H1 (cell line): ENCODE measurements at regions not wholly inside any gene's neighbourhood (a gene's known extent, or its start where the extent isn't known, plus 50 kb on each side); places are given as distances from the start of the nearest gene placed in this dataset.

Source experiments
- CTCF ChIA-PET: fragments of 300-600 bp; sonication (Branson Sonifier 250); formaldehyde crosslinking; loops from one replicate; lab custom pipeline; 2021; ENCODE audit not compliant: partially characterized antibody; lab: Charles Lee
- POLR2A ChIA-PET: fragments of 300-600 bp; sonication (Branson Sonifier 250); formaldehyde crosslinking; loops from one replicate; lab custom pipeline; 2021; ENCODE audit warnings: inconsistent platforms; ENCODE audit not compliant: partially characterized antibody; lab: Charles Lee
- DNase-seq, 2 experiments: peaks; one replicate each; pipeline versions ENCODE4 v3.0.0 to v3.0.0-alpha.2; 2010 to 2022; ENCODE audit warnings: low spot score in 2 of 2, low read depth in 1 of 2, mixed read lengths in 1 of 2
- FAIRE-seq: peaks from 2 replicates; lab custom pipeline; 2011; peaks lifted over from hg19 to GRCh38; lab: Jason Lieb, UNC
- H2AFZ ChIP-seq: 2 replicates; pipeline ENCODE4 v1.8.1; 2012; ENCODE audit warnings: low read length, inconsistent platforms
- H2AK5ac ChIP-seq: 2 replicates; pipeline ENCODE4 v1.6.1; 2013; ENCODE audit warnings: low read depth, low read length
- H2BK120ac ChIP-seq: replicated peaks from 2 replicates; pipeline ENCODE3; 2013; ENCODE audit warnings: low read depth, low read length, inconsistent platforms
- H2BK12ac ChIP-seq: 2 replicates; pipeline ENCODE4 v1.6.1; 2013; ENCODE audit warnings: low read depth, low read length
- H2BK15ac ChIP-seq: 2 replicates; pipeline ENCODE4 v1.6.1; 2013; ENCODE audit warnings: low read length
- H2BK20ac ChIP-seq: 2 replicates; pipeline ENCODE4 v1.6.1; 2013; ENCODE audit warnings: low read length
- H2BK5ac ChIP-seq: 2 replicates; pipeline ENCODE4 v1.6.1; 2013; ENCODE audit warnings: low read depth, low read length
- H3K14ac ChIP-seq: 2 replicates; pipeline ENCODE4 v1.6.1; 2013; ENCODE audit warnings: inconsistent platforms; ENCODE audit not compliant: insufficient read length
- H3K18ac ChIP-seq: 2 replicates; pipeline ENCODE4 v1.6.1; 2013; ENCODE audit warnings: low read length; ENCODE audit errors: extremely low read depth
- H3K23ac ChIP-seq: 2 replicates; pipeline ENCODE4 v1.6.1; 2013; ENCODE audit warnings: inconsistent platforms; ENCODE audit not compliant: insufficient read length
- H3K23me2 ChIP-seq: 2 replicates; pipeline ENCODE4 v1.6.1; 2013; ENCODE audit warnings: low read depth, low read length
- H3K27ac ChIP-seq: 2 replicates; pipeline ENCODE4 v1.6.1; 2011; ENCODE audit warnings: low read depth, low read length, inconsistent platforms
- H3K27me3 ChIP-seq, 4 experiments: replicated peaks in 1 of 4; 1 replicate in 1 of 4; 2 replicates in 3 of 4; pipeline versions ENCODE4 v1.6.1 to v1.8.1; 2011 to 2013; ENCODE audit warnings: low read length in 3 of 4, mild to moderate bottlenecking in 3 of 4, inconsistent platforms in 2 of 4, mixed read lengths in 2 of 4, moderate library complexity in 1 of 4; ENCODE audit not compliant: control insufficient read depth in 3 of 4, insufficient read depth in 3 of 4; ENCODE audit errors: extremely low read depth in 1 of 4
- H3K36me3 ChIP-seq, 4 experiments: 2 replicates each; pipeline versions ENCODE4 v1.6.1 to v1.8.1; 2011 to 2013; ENCODE audit warnings: mild to moderate bottlenecking in 4 of 4, low read length in 3 of 4, moderate library complexity in 2 of 4, control low read depth in 1 of 4, inconsistent platforms in 1 of 4; ENCODE audit not compliant: insufficient read depth in 4 of 4, control insufficient read depth in 2 of 4
- H3K4ac ChIP-seq: replicated peaks from 2 replicates; pipeline ENCODE3; 2013; ENCODE audit warnings: low read length, low read depth, mixed read lengths, inconsistent platforms; ENCODE audit not compliant: insufficient read length
- H3K4me1 ChIP-seq, 4 experiments: replicated peaks in 1 of 4; 1 replicate in 1 of 4; 2 replicates in 3 of 4; pipeline versions ENCODE4 v1.6.1 to v1.8.1; 2011 to 2013; ENCODE audit warnings: low read length in 3 of 4, inconsistent platforms in 2 of 4, mixed read lengths in 1 of 4; ENCODE audit not compliant: insufficient read depth in 4 of 4, control insufficient read depth in 3 of 4
- H3K4me2 ChIP-seq, 2 experiments: 2 replicates each; pipeline versions ENCODE4 v1.6.1 to v1.8.1; 2011 to 2013; ENCODE audit warnings: low read depth in 2 of 2, low read length in 2 of 2, control low read depth in 1 of 2, inconsistent platforms in 1 of 2, mild to moderate bottlenecking in 1 of 2; ENCODE audit not compliant: insufficient read depth in 1 of 2
- H3K4me3 ChIP-seq, 4 experiments: fragments of 200-600, 300-600 bp in 1 of 4; sonication (generic), shearing (Covaris generic), sonication (Bioruptor Twin) in 1 of 4; 2 replicates each; pipeline versions ENCODE4 v1.5.1 to v1.8.1; 2011 to 2016; ENCODE audit warnings: low read length in 4 of 4, low read depth in 3 of 4, control low read depth in 2 of 4, inconsistent platforms in 2 of 4, mild to moderate bottlenecking in 2 of 4, mixed read lengths in 1 of 4, moderate library complexity in 1 of 4; ENCODE audit not compliant: insufficient read depth in 2 of 4; ENCODE audit errors: extremely low read depth in 1 of 4
- H3K56ac ChIP-seq: replicated peaks from 2 replicates; pipeline ENCODE3; 2013; ENCODE audit warnings: low read depth, mild to moderate bottlenecking, mixed read lengths, low read length, inconsistent platforms; ENCODE audit not compliant: insufficient read length
- H3K79me1 ChIP-seq: 2 replicates; pipeline ENCODE4 v1.6.1; 2013; ENCODE audit warnings: low read depth, low read length, control low read depth
- H3K79me2 ChIP-seq, 2 experiments: 2 replicates each; pipeline versions ENCODE4 v1.6.1 to v1.8.1; 2012 to 2013; ENCODE audit warnings: low read length in 2 of 2, mild to moderate bottlenecking in 2 of 2, inconsistent platforms in 1 of 2; ENCODE audit not compliant: insufficient read depth in 2 of 2, control insufficient read depth in 1 of 2
- H3K9ac ChIP-seq, 4 experiments: replicated peaks in 1 of 4; 1 replicate in 1 of 4; 2 replicates in 3 of 4; pipeline versions ENCODE4 v1.6.1 to v1.8.1; 2011 to 2013; ENCODE audit warnings: low read depth in 3 of 4, low read length in 3 of 4, control low read depth in 2 of 4, mild to moderate bottlenecking in 2 of 4, moderate library complexity in 2 of 4, inconsistent platforms in 1 of 4; ENCODE audit errors: extremely low read depth in 1 of 4
- H3K9me3 ChIP-seq, 2 experiments: 2 replicates each; pipeline versions ENCODE4 v1.6.1 to v1.8.1; 2012 to 2013; ENCODE audit warnings: mild to moderate bottlenecking in 2 of 2, moderate library complexity in 2 of 2, control low read depth in 1 of 2, inconsistent platforms in 1 of 2, low read depth in 1 of 2, low read length in 1 of 2, mixed read lengths in 1 of 2; ENCODE audit not compliant: insufficient read depth in 2 of 2
- H4K20me1 ChIP-seq, 2 experiments: replicated peaks in 1 of 2; 2 replicates each; pipeline versions ENCODE3 to v1.8.1; 2011 to 2013; ENCODE audit warnings: inconsistent platforms in 2 of 2, low read length in 2 of 2, mild to moderate bottlenecking in 1 of 2; ENCODE audit not compliant: insufficient read depth in 2 of 2, control insufficient read depth in 1 of 2
- H4K5ac ChIP-seq: 2 replicates; pipeline ENCODE4 v1.6.1; 2013; ENCODE audit warnings: low read length, low read depth, mixed read lengths, inconsistent platforms; ENCODE audit not compliant: insufficient read length
- H4K8ac ChIP-seq: 2 replicates; pipeline ENCODE4 v1.8.0; 2013; ENCODE audit warnings: mild to moderate bottlenecking, moderate library complexity, low read length, inconsistent platforms; ENCODE audit not compliant: insufficient read depth; ENCODE audit errors: extremely low read depth
- H4K91ac ChIP-seq: replicated peaks from 2 replicates; pipeline ENCODE3; 2013; ENCODE audit warnings: low read length, mixed read lengths, inconsistent platforms; ENCODE audit not compliant: insufficient read length
- CEBPB ChIP-seq: IDR thresholded peaks from 2 replicates; pipeline ENCODE4 v1.6.1; 2012; ENCODE audit warnings: low read depth, low read length
- HDAC6 ChIP-seq: IDR thresholded peaks from one replicate; pipeline ENCODE4 v1.7.1; 2012; ENCODE audit warnings: low read depth, mild to moderate bottlenecking, inconsistent platforms, low read length, moderate library complexity
- KDM5A ChIP-seq: fragments of 200-600 bp; IDR thresholded peaks from 2 replicates; pipeline ENCODE4 v1.7.1; 2012; ENCODE audit warnings: mild to moderate bottlenecking, low read length, inconsistent platforms, mixed read lengths
- SP4 ChIP-seq: IDR thresholded peaks from 2 replicates; pipeline ENCODE4 v1.6.1; 2012; ENCODE audit warnings: low read length, inconsistent platforms
- YY1 ChIP-seq: IDR thresholded peaks from 2 replicates; pipeline ENCODE4 v1.6.1; 2011; ENCODE audit warnings: low read depth, mild to moderate bottlenecking, low read length
- WGBS, 2 experiments: shearing (Covaris generic) in 1 of 2; methylation state at CpG; one replicate each; pipeline versions ENCODE4 v1.1.6 to v1.1.7; 2013 to 2015; ENCODE audit warnings: low lambda C conversion rate in 2 of 2, mixed read lengths in 2 of 2, inconsistent platforms in 1 of 2, low coverage in 1 of 2, missing lambda C conversion rate in 1 of 2; ENCODE audit not compliant: insufficient replicate concordance in 2 of 2, insufficient coverage in 1 of 2, insufficient read length in 1 of 2; ENCODE audit errors: extremely low coverage in 1 of 2, missing lambda C conversion rate in 1 of 2; 5-methylcytosine and 5-hydroxymethylcytosine counted together

GRCh38 chr3:34504366-34504765, 705.9 kb downstream of the PDCD6IP start:
- Histone ChIP-seq H2BK12ac (no peak overlapping the region), H4K20me1 (no peaks in the 10 kb centered on the region), H3K9ac (no peak overlapping the region), H2BK20ac (no peak overlapping the region), H3K79me2 (no peaks in the 10 kb centered on the region), H3K4me1 (no peaks in the 10 kb centered on the region), H2BK15ac (no peak overlapping the region), H4K8ac (no peak overlapping the region), H3K4me2 (no peak overlapping the region), H3K23me2 (no peaks in the 10 kb centered on the region; the same call in 1 of the 2 replicates), H3K4ac (no peak overlapping the region), H2AFZ (no peak overlapping the region), H3K79me1 (no peaks in the 10 kb centered on the region)
- no peak for DNase-seq
- CTCF ChIA-PET: interaction anchor here (1.3 kb wide), 1 partner anchor 244 kb away, joined by 3 read pairs; no protein-coding TSS in a partner anchor
- TF ChIP-seq SP4: no peak
- no peak for TF ChIP-seq KDM5A
- TF ChIP-seq HDAC6: no peak
- no peak for TF ChIP-seq CEBPB
- TF ChIP-seq YY1: no peak
- TF ChIP-seq, all 59 proteins: peak for 0
- H3K18ac ChIP-seq: no peak overlapping the region
- FAIRE-seq: no peak
- no peaks in the 10 kb centered on the region for H3K27me3 ChIP-seq
- H2BK120ac ChIP-seq: no peak overlapping the region
- H3K23ac ChIP-seq: no peak overlapping the region
- H4K91ac ChIP-seq: no peak overlapping the region
- no peaks in the 10 kb centered on the region for H3K36me3 ChIP-seq
- H3K14ac ChIP-seq: no peak overlapping the region
- no peak overlapping the region for H3K27ac ChIP-seq
- no peak overlapping the region for H3K56ac ChIP-seq
- 97% methylated on average over 4 of the region's 4 CpGs; no CpG with 5 or more reads in 1 of the 2 experiments for WGBS, 2 experiments
- no peaks in the 10 kb centered on the region for H3K9me3 ChIP-seq
- no peak overlapping the region for H4K5ac ChIP-seq
- no peak overlapping the region for H2BK5ac ChIP-seq
- H2AK5ac ChIP-seq: no peak overlapping the region
- POLR2A ChIA-PET: no interaction called here
- no peak overlapping the region for H3K4me3 ChIP-seq
